Progenitor cell of endocrine pancreas (in vitro differentiated cells): ENCODE measurements at regions not wholly inside any gene's neighbourhood (a gene's known extent, or its start where the extent isn't known, plus 50 kb on each side); places are given as distances from the start of the nearest gene placed in this dataset.
"Not testable (repeated sequence)": the region's sequence is repeated elsewhere in the genome, so short reads cannot be mapped to it uniquely, and the experiment has no call there.

ENCODE experiments used
- DNase-seq: peaks from one replicate; pipeline ENCODE4 v3.0.0; 2021; ENCODE audit warnings: low spot score; ENCODE audit not compliant: unreplicated experiment
- H3K27ac Mint-ChIP-seq: 2 replicates; pipeline ENCODE4 v1.8.0; 2021; ENCODE audit warnings: mild to moderate bottlenecking, moderate library complexity, mixed read lengths
- H3K27me3 Mint-ChIP-seq: 2 replicates; pipeline ENCODE4 v1.8.0; 2021; ENCODE audit warnings: mixed read lengths
- H3K36me3 Mint-ChIP-seq: 2 replicates; pipeline ENCODE4 v1.8.0; 2022; ENCODE audit warnings: mixed read lengths; ENCODE audit not compliant: insufficient read depth
- H3K4me1 Mint-ChIP-seq: 2 replicates; pipeline ENCODE4 v1.8.0; 2021; ENCODE audit warnings: low read depth, mixed read lengths
- H3K4me3 Mint-ChIP-seq: 2 replicates; pipeline ENCODE4 v1.8.0; 2021; ENCODE audit warnings: low read depth, mild to moderate bottlenecking, moderate library complexity, mixed read lengths
- H3K9me3 Mint-ChIP-seq: 2 replicates; pipeline ENCODE4 v1.8.0; 2021; ENCODE audit warnings: low read depth, mixed read lengths
- CTCF ChIP-seq: fragments of 200-600 bp; sonication (generic); IDR thresholded peaks from one replicate; pipeline ENCODE4 v1.5.0; 2021; ENCODE audit warnings: antibody characterized with exemption, mild to moderate bottlenecking; ENCODE audit not compliant: unreplicated experiment

- Mint-ChIP-seq H3K9me3 (no peaks in the 10 kb centered on the region), H3K27ac (no peak overlapping the region), H3K4me3 (no peak overlapping the region), H3K4me1 (no peaks in the 10 kb centered on the region), H3K36me3 (no peaks in the 10 kb centered on the region), H3K27me3 (peaks cover 10% of the 10 kb centered on the region)
- TF ChIP-seq CTCF = no peak
- no peak for DNase-seq
Observed at GRCh38 chr15:26200427-26200826, 337.3 kb upstream of the ATP10A start.

- no peaks in the 10 kb centered on the region for H3K9me3 Mint-ChIP-seq
- H3K4me1 Mint-ChIP-seq = no peaks in the 10 kb centered on the region
- H3K27me3 Mint-ChIP-seq = peaks cover 6% of the 10 kb centered on the region
- H3K27ac Mint-ChIP-seq = no peak overlapping the region
- H3K36me3 Mint-ChIP-seq = no peaks in the 10 kb centered on the region
- no peak for TF ChIP-seq CTCF
- H3K4me3 Mint-ChIP-seq = no peak overlapping the region
- no peak for DNase-seq
Observed at GRCh38 chr15:26197719-26198118, 334.6 kb upstream of the ATP10A start.

- Mint-ChIP-seq H3K36me3 (no peaks in the 10 kb centered on the region), H3K4me3 (no peak overlapping the region), H3K27me3 (peaks cover 5% of the 10 kb centered on the region), H3K27ac (peak overlapping the region; percentile 57), H3K9me3 (no peaks in the 10 kb centered on the region), H3K4me1 (no peaks in the 10 kb centered on the region)
- DNase-seq = no peak
- TF ChIP-seq CTCF = no peak
Observed at GRCh38 chr15:26197060-26197459, 333.9 kb upstream of the ATP10A start.

- H3K27me3 Mint-ChIP-seq = no peaks in the 10 kb centered on the region
- no peak overlapping the region for H3K27ac Mint-ChIP-seq
- DNase-seq = no peak
- no peak for TF ChIP-seq CTCF
- no peaks in the 10 kb centered on the region for H3K36me3 Mint-ChIP-seq
- no peak overlapping the region for H3K4me3 Mint-ChIP-seq
- no peaks in the 10 kb centered on the region for H3K9me3 Mint-ChIP-seq
- no peaks in the 10 kb centered on the region for H3K4me1 Mint-ChIP-seq
Observed at GRCh38 chr15:26191193-26191592, 328.1 kb upstream of the ATP10A start.

GRCh38 chr15:26186138-26186537 lies 323.0 kb upstream of the ATP10A start:
- H3K36me3 Mint-ChIP-seq, H3K4me3 Mint-ChIP-seq, H3K9me3 Mint-ChIP-seq, H3K27me3 Mint-ChIP-seq, H3K27ac Mint-ChIP-seq, DNase-seq, H3K4me1 Mint-ChIP-seq: not testable (repeated sequence)

- H3K36me3 Mint-ChIP-seq = no peaks in the 10 kb centered on the region
- no peak for DNase-seq
- peaks cover 3% of the 10 kb centered on the region for H3K27me3 Mint-ChIP-seq
- no peak overlapping the region for H3K27ac Mint-ChIP-seq
- no peak for TF ChIP-seq CTCF
- no peak overlapping the region for H3K4me3 Mint-ChIP-seq
- H3K4me1 Mint-ChIP-seq = peaks cover 4% of the 10 kb centered on the region
- H3K9me3 Mint-ChIP-seq = no peaks in the 10 kb centered on the region
Observed at GRCh38 chr15:26182441-26182840, 319.3 kb upstream of the ATP10A start.
